ENCODE measurements at regions not wholly inside any gene's neighbourhood (a gene's known extent, or its start where the extent isn't known, plus 50 kb on each side); places are given as distances from the start of the nearest gene placed in this dataset.

DNA sequence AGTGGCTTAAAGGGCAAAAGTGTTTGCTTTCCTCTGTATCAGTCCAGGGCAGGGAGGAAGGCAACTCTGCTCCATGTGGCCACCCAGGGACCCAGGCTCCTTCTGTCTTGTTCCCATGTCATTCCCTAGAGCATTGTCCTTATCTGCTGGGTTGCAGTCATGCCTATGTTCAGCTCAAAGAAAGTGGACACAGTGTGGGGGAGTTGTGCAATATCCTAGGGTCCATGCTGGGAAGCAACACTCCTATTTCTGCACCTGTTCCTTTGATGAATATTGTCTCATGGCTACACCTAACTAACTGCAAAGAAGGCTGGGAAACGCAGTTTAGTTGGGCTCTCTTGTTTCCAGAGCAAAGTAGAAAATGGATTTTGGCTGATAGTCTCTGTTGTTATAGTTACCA, 107.0 kb upstream of the OTUD4 start:
- DNase-seq (no peak), ATAC-seq (no peak)
- ChIA-PET CTCF (no interaction called here), POLR2A (no interaction called here)
- Mint-ChIP-seq H3K4me3 (no peak overlapping the region), H3K36me3 (ENCODE audit: low read depth) (no peaks in the 10 kb centered on the region), H3K4me1 (ENCODE audit: low read depth) (no peaks in the 10 kb centered on the region), H3K9me3 (ENCODE audit: insufficient read depth) (no peaks in the 10 kb centered on the region), H3K27ac (no peak overlapping the region), H3K27me3 (ENCODE audit: low read depth) (peaks cover 3% of the 10 kb centered on the region)

- no peaks in the 10 kb centered on the region for H3K4me1 Mint-ChIP-seq (ENCODE audit: low read depth)
- peaks cover 3% of the 10 kb centered on the region for H3K27me3 Mint-ChIP-seq (ENCODE audit: low read depth)
- no peak for ATAC-seq
- no peaks in the 10 kb centered on the region for H3K9me3 Mint-ChIP-seq (ENCODE audit: insufficient read depth)
- no peak overlapping the region for H3K27ac Mint-ChIP-seq
- no peak overlapping the region for H3K4me3 Mint-ChIP-seq
- no peaks in the 10 kb centered on the region for H3K36me3 Mint-ChIP-seq (ENCODE audit: low read depth)
- CTCF ChIA-PET = no interaction called here
- POLR2A ChIA-PET = no interaction called here
- DNase-seq = no peak
These were observed 105.5 kb upstream of the OTUD4 start for GRCh38 chr4:145285928-145286327.

DNA sequence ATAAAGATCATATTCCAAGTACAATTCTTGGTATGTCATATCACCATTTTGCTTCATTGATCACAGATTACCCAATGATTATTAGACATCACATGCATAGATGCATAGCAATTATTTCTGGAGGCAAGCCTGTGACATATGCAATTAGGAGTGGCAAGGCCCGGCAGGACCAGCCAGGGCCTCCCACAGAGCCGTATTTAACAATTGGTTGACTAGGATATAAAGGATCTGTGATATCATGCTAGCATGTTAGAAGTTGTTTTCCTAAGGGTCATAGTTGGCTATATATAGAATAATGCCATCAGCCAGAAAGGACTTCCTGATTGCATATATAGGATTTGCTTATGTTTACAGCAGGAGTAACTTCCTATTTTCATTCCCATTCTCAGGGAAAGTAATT, 103.5 kb upstream of the OTUD4 start:
- ATAC-seq (no peak), DNase-seq (no peak)
- Mint-ChIP-seq H3K36me3 (ENCODE audit: low read depth) (no peaks in the 10 kb centered on the region), H3K27me3 (ENCODE audit: low read depth) (peaks cover 3% of the 10 kb centered on the region), H3K4me1 (ENCODE audit: low read depth) (no peaks in the 10 kb centered on the region), H3K9me3 (ENCODE audit: insufficient read depth) (no peaks in the 10 kb centered on the region), H3K4me3 (no peak overlapping the region), H3K27ac (no peak overlapping the region)
- CTCF ChIA-PET = no interaction called here
- POLR2A ChIA-PET = no interaction called here

- Mint-ChIP-seq H3K4me1 (ENCODE audit: low read depth) (no peaks in the 10 kb centered on the region), H3K27me3 (ENCODE audit: low read depth) (peaks cover 5% of the 10 kb centered on the region), H3K9me3 (ENCODE audit: insufficient read depth) (no peaks in the 10 kb centered on the region), H3K27ac (no peak overlapping the region), H3K36me3 (ENCODE audit: low read depth) (no peaks in the 10 kb centered on the region), H3K4me3 (no peak overlapping the region)
- POLR2A ChIA-PET = no interaction called here
- CTCF ChIA-PET = no interaction called here
- DNase-seq (no peak), ATAC-seq (no peak)
These were observed 101.6 kb upstream of the OTUD4 start for GRCh38 chr4:145281951-145282350.

DNA sequence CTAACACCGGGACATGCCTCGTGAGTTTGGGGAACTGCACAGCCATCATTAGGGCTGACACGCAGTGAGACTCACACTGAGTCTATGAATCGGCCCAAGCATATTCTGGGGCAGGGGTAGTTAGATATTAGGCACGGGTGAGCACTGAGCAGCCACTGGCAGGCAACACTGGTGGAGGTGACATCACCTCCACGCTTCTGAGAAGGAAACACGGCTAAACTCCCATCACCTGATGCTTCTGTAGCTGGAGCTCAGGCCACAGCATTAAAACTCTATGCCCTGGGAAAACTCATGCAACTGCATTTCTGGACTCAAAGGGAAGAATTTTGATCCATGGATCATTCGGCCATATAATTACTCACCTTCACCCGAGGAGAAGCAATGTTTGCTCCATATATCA, 100.8 kb upstream of the OTUD4 start:
- ATAC-seq (no peak), DNase-seq (no peak)
- Mint-ChIP-seq H3K4me1 (ENCODE audit: low read depth) (no peaks in the 10 kb centered on the region), H3K4me3 (no peak overlapping the region), H3K27ac (no peak overlapping the region), H3K27me3 (ENCODE audit: low read depth) (peaks cover 5% of the 10 kb centered on the region), H3K9me3 (ENCODE audit: insufficient read depth) (no peaks in the 10 kb centered on the region), H3K36me3 (ENCODE audit: low read depth) (no peaks in the 10 kb centered on the region)
- ChIA-PET POLR2A (no interaction called here), CTCF (no interaction called here)

DNA sequence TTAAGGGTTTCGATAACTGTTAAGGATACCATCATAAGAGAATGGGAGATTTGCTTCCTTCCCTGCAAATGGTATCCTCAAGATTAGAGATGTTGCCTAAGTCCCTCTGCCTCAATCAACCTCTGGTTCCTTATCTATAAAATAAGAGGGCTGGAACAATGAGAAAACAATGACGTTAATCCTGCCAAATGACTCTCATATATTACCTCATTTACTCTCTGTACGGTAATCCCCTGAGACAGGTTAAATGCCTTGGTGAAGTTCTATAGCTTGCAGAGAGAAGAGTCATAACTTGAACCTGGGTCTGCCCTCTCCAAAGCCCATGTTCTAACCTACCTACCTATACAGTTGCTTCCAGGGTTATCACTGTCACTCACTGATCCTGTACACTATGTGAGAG, 100.2 kb upstream of the OTUD4 start:
- POLR2A ChIA-PET = no interaction called here
- Mint-ChIP-seq H3K36me3 (ENCODE audit: low read depth) (no peaks in the 10 kb centered on the region), H3K4me3 (no peak overlapping the region), H3K4me1 (ENCODE audit: low read depth) (no peaks in the 10 kb centered on the region), H3K27me3 (ENCODE audit: low read depth) (peaks cover 5% of the 10 kb centered on the region), H3K9me3 (ENCODE audit: insufficient read depth) (no peaks in the 10 kb centered on the region), H3K27ac (no peak overlapping the region)
- CTCF ChIA-PET = no interaction called here
- DNase-seq = no peak
- ATAC-seq = no peak

GRCh38 chr4:145279122-145279960, 99.0 kb upstream of the OTUD4 start:
- H3K27me3 Mint-ChIP-seq (ENCODE audit: low read depth) = peaks cover 2% of the 10 kb centered on the region
- no peaks in the 10 kb centered on the region for H3K36me3 Mint-ChIP-seq (ENCODE audit: low read depth)
- no peak overlapping the region for H3K4me3 Mint-ChIP-seq
- CTCF ChIA-PET = interaction anchor here (0.8 kb wide), 1 partner anchor 330 kb away, joined by 4 read pairs; no protein-coding TSS in a partner anchor
- DNase-seq = no peak
- H3K9me3 Mint-ChIP-seq (ENCODE audit: insufficient read depth) = no peaks in the 10 kb centered on the region
- no peak overlapping the region for H3K27ac Mint-ChIP-seq
- no peaks in the 10 kb centered on the region for H3K4me1 Mint-ChIP-seq (ENCODE audit: low read depth)
- POLR2A ChIA-PET = no interaction called here
- ATAC-seq = no peak

DNA sequence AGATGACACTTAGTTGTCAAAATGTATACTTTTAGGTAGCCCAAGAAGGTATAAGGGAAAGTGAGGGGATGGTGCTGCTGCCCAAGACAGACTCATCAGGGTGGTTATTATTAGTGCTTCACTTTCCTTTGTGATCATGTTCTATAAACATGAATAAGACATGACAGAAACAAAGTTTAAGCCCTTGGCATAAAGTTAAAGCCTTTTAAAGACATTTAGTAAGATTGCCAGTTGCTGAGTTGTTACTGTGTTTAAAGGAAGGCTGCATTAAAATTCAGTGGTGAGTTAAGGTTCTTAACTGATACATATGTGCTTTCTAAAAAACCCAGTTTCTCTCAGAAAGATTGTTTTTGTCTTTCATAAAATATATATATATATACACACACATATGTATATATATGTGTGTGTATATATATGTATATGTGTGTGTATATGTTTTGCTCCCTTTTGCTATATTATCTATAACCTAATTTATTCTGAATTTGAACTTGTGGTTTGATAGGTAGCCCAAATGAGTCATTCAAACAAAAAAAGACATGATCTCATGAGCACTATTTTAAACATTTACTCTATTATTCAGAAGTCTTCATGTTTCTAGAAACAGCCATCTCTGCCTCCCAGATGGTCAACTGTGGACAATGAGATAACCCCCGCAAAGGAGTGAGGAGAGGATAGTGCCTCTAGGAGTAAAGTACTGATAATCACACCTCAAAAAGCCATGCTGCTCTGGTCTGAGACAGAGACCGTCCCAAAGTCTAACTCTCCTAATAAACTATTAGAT, 98.1 kb upstream of the OTUD4 start:
- POLR2A ChIA-PET = no interaction called here

GRCh38 chr4:145277011-145277410, 96.6 kb upstream of the OTUD4 start:
- ATAC-seq = no peak
- no peak for DNase-seq
- Mint-ChIP-seq H3K27me3 (ENCODE audit: low read depth) (peaks cover 2% of the 10 kb centered on the region), H3K4me3 (no peak overlapping the region), H3K27ac (no peak overlapping the region), H3K4me1 (ENCODE audit: low read depth) (no peaks in the 10 kb centered on the region), H3K9me3 (ENCODE audit: insufficient read depth) (no peaks in the 10 kb centered on the region), H3K36me3 (ENCODE audit: low read depth) (no peaks in the 10 kb centered on the region)
- POLR2A ChIA-PET = no interaction called here
- CTCF ChIA-PET = interaction anchor here (1.6 kb wide), 1 partner anchor 15 kb away, joined by 4 read pairs; no protein-coding TSS in a partner anchor

More for the DNA sequence above, 98.1 kb upstream of the OTUD4 start:
- Mint-ChIP-seq H3K4me3 (no peak overlapping the region), H3K27me3 (ENCODE audit: low read depth) (peaks cover 2% of the 10 kb centered on the region), H3K27ac (no peak overlapping the region), H3K9me3 (ENCODE audit: insufficient read depth) (no peaks in the 10 kb centered on the region), H3K4me1 (ENCODE audit: low read depth) (no peaks in the 10 kb centered on the region), H3K36me3 (ENCODE audit: low read depth) (no peaks in the 10 kb centered on the region)
- CTCF ChIA-PET = interaction anchor here (0.8 kb wide), 1 partner anchor 331 kb away, joined by 4 read pairs; no protein-coding TSS in a partner anchor
- ATAC-seq (no peak), DNase-seq (no peak)

GRCh38 chr4:145276050-145276449, 95.7 kb upstream of the OTUD4 start:
- Mint-ChIP-seq H3K9me3 (ENCODE audit: insufficient read depth) (no peaks in the 10 kb centered on the region), H3K4me1 (ENCODE audit: low read depth) (no peaks in the 10 kb centered on the region), H3K27me3 (ENCODE audit: low read depth) (peaks cover 2% of the 10 kb centered on the region), H3K27ac (no peak overlapping the region), H3K36me3 (ENCODE audit: low read depth) (no peaks in the 10 kb centered on the region), H3K4me3 (no peak overlapping the region)
- no peak for ATAC-seq
- ChIA-PET CTCF (interaction anchor here (1.6 kb wide), 1 partner anchor 16 kb away, joined by 4 read pairs; no protein-coding TSS in a partner anchor), POLR2A (no interaction called here)
- no peak for DNase-seq

DNA sequence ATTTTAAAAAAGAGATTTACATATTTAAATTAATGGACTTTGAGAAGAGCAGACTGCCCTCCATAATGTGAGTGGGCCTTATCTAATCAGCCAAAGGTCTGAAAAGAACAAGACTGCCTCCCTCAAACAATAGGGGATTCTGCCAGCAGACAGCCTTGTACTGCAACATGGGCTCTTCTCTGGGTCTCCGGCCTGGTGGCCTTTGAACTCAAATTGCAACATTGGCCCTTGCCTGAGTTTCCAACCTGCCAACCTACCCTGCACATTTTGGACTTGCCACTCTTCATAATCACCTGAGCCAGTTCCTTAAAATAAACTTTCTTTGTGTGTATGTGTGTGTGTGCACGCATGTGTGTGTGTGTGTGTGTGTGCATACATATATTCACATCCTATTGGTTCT, 90.8 kb upstream of the OTUD4 start:
- no peaks in the 10 kb centered on the region for H3K9me3 Mint-ChIP-seq (ENCODE audit: insufficient read depth)
- ATAC-seq (no peak), DNase-seq (no peak)
- H3K36me3 Mint-ChIP-seq (ENCODE audit: low read depth) = no peaks in the 10 kb centered on the region
- H3K4me3 Mint-ChIP-seq = no peak overlapping the region
- ChIA-PET POLR2A (no interaction called here), CTCF (no interaction called here)
- no peaks in the 10 kb centered on the region for H3K4me1 Mint-ChIP-seq (ENCODE audit: low read depth)
- no peaks in the 10 kb centered on the region for H3K27me3 Mint-ChIP-seq (ENCODE audit: low read depth)
- no peak overlapping the region for H3K27ac Mint-ChIP-seq

- no peaks in the 10 kb centered on the region for H3K27me3 Mint-ChIP-seq (ENCODE audit: low read depth)
- no peak overlapping the region for H3K27ac Mint-ChIP-seq
- ChIA-PET CTCF (no interaction called here), POLR2A (no interaction called here)
- H3K9me3 Mint-ChIP-seq (ENCODE audit: insufficient read depth) = no peaks in the 10 kb centered on the region
- H3K4me1 Mint-ChIP-seq (ENCODE audit: low read depth) = no peaks in the 10 kb centered on the region
- no peak for DNase-seq
- H3K36me3 Mint-ChIP-seq (ENCODE audit: low read depth) = no peaks in the 10 kb centered on the region
- no peak overlapping the region for H3K4me3 Mint-ChIP-seq
- no peak for ATAC-seq
These were observed 86.5 kb upstream of the OTUD4 start for GRCh38 chr4:145266881-145267280.

Measured in activated CD8-positive, alpha-beta T cell treated with anti-CD3 and anti-CD28 coated beads, Interleukin-2, amount 10 ng/mL, durations not matched to agents 7 days and 5 days (primary cell).